HT1080 (cell line): ENCODE measurements at regions not wholly inside any gene's neighbourhood (a gene's known extent, or its start where the extent isn't known, plus 50 kb on each side); places are given as distances from the start of the nearest gene placed in this dataset.

Experiments used
- DNase-seq: peaks from one replicate; pipeline ENCODE4 v3.0.0-alpha.2; 2015; ENCODE audit warnings: low read depth

GRCh38 chr10:37685741-37686683, 171.4 kb downstream of the ZNF248 start:
- no peak for DNase-seq

- DNase-seq: no peak
Observed at GRCh38 chr10:37684765-37685164, 172.6 kb downstream of the ZNF248 start.

GRCh38 chr10:37682617-37683016, 174.8 kb downstream of the ZNF248 start:
- no peak for DNase-seq

- DNase-seq: no peak
Observed at GRCh38 chr10:37681617-37681999, 175.8 kb downstream of the ZNF248 start.

- no peak for DNase-seq
Observed at GRCh38 chr10:37680716-37681616, 176.4 kb downstream of the ZNF248 start.

- no peak for DNase-seq
Observed at GRCh38 chr10:37680243-37680683, 177.1 kb downstream of the ZNF248 start.

GRCh38 chr10:37679465-37679864, 177.9 kb downstream of the ZNF248 start:
- no peak for DNase-seq

- DNase-seq: no peak
Observed at GRCh38 chr10:37675449-37675848, 182.0 kb downstream of the ZNF248 start.

GRCh38 chr10:37671802-37672201, 185.6 kb downstream of the ZNF248 start:
- no peak for DNase-seq

- no peak for DNase-seq
Observed at GRCh38 chr10:37667736-37668135, 189.7 kb downstream of the ZNF248 start.

GRCh38 chr10:37654466-37654865, 202.9 kb downstream of the ZNF248 start:
- DNase-seq: no peak

- DNase-seq: no peak
Observed at GRCh38 chr10:37643187-37643586, 214.2 kb downstream of the ZNF248 start.

- no peak for DNase-seq
Observed at GRCh38 chr10:37640301-37640700, 217.1 kb downstream of the ZNF248 start.

GRCh38 chr10:37639200-37639599, 218.2 kb downstream of the ZNF248 start:
- no peak for DNase-seq

- DNase-seq: no peak
Observed at GRCh38 chr10:37638569-37638968, 218.8 kb downstream of the ZNF248 start.

GRCh38 chr10:37634351-37634880, 223.0 kb downstream of the ZNF248 start:
- no peak for DNase-seq

GRCh38 chr10:37632641-37633040, 224.8 kb downstream of the ZNF248 start:
- DNase-seq: no peak

- no peak for DNase-seq
Observed at GRCh38 chr10:37623506-37623905, 233.9 kb downstream of the ZNF248 start.

- no peak for DNase-seq
Observed at GRCh38 chr10:37619336-37619735, 238.1 kb downstream of the ZNF248 start.

GRCh38 chr10:37588299-37588698, 269.1 kb downstream of the ZNF248 start:
- DNase-seq: no peak

GRCh38 chr10:37584643-37585042, 272.8 kb downstream of the ZNF248 start:
- DNase-seq: no peak

- no peak for DNase-seq
Observed at GRCh38 chr10:37582237-37582636, 275.2 kb downstream of the ZNF248 start.
